ENCODE measurements at regions not wholly inside any gene's neighbourhood (a gene's known extent, or its start where the extent isn't known, plus 50 kb on each side); places are given as distances from the start of the nearest gene placed in this dataset.

GRCh38 chr1:199669916-199670315 is 357.6 kb upstream of the NR5A2 start:
- TF ChIP-seq CTCF (IDR thresholded peaks at IDR 0.05) (no peak), POLR2AphosphoS5 (IDR thresholded peaks at IDR 0.05; ENCODE audit: insufficient read depth in 1 of 2, low read depth in 1 of 2) (no peak)

Data from vagina (tissue), 2 donors.